GM12873 (cell line): ENCODE measurements at regions not wholly inside any gene's neighbourhood (a gene's known extent, or its start where the extent isn't known, plus 50 kb on each side); places are given as distances from the start of the nearest gene placed in this dataset.

Source experiments
- TF ChIP-seq, protein P1 (sequence below): IDR thresholded peaks from 2 replicates; pipeline ENCODE4 v1.5.1; 2012; ENCODE audit warnings: low read depth, mild to moderate bottlenecking, moderate library complexity, low read length, control low read depth; ENCODE audit not compliant: insufficient read depth; ENCODE audit errors: missing control alignments

DNA sequence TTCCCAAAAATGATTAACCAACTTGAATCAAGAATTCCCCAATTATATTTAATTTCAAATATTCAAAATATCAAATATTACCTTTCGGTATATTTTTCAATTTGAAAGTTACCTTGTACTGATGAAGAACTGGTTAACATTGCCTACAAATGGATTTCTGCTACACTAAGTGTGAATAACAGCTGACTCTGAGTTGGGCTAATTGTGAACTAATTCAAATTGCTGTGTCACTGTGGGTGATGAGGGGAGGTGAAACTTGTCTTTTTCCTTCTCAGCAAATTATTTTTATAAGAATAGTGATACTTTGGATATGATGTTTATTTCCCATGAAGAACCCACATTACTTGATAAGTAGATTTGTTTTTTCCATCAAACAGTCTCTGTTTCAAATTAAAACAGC is 103.4 kb upstream of the RPS23 start:
- TF ChIP-seq, protein P1, sequence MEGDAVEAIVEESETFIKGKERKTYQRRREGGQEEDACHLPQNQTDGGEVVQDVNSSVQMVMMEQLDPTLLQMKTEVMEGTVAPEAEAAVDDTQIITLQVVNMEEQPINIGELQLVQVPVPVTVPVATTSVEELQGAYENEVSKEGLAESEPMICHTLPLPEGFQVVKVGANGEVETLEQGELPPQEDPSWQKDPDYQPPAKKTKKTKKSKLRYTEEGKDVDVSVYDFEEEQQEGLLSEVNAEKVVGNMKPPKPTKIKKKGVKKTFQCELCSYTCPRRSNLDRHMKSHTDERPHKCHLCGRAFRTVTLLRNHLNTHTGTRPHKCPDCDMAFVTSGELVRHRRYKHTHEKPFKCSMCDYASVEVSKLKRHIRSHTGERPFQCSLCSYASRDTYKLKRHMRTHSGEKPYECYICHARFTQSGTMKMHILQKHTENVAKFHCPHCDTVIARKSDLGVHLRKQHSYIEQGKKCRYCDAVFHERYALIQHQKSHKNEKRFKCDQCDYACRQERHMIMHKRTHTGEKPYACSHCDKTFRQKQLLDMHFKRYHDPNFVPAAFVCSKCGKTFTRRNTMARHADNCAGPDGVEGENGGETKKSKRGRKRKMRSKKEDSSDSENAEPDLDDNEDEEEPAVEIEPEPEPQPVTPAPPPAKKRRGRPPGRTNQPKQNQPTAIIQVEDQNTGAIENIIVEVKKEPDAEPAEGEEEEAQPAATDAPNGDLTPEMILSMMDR: no peak

DNA sequence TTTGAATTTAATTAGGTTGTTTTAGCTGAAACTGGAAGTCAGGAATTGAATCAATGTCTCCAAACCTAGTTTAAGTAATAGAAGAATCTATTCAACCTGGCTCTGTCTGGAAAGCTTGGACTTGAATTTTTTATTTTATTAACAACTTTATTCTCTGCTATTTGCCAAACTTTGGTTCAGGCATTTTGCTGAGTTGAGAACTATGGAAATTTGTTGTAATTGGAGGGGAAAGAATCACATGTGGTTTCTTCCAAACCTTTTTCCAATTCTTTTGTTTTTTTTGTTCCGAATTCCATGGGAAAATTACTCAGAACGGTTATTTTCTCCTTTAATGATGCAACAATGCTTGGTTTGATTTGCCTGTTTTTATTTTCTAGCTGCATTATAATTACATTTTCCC is 98.2 kb upstream of the RPS23 start:
- TF ChIP-seq, protein P1: no peak

DNA sequence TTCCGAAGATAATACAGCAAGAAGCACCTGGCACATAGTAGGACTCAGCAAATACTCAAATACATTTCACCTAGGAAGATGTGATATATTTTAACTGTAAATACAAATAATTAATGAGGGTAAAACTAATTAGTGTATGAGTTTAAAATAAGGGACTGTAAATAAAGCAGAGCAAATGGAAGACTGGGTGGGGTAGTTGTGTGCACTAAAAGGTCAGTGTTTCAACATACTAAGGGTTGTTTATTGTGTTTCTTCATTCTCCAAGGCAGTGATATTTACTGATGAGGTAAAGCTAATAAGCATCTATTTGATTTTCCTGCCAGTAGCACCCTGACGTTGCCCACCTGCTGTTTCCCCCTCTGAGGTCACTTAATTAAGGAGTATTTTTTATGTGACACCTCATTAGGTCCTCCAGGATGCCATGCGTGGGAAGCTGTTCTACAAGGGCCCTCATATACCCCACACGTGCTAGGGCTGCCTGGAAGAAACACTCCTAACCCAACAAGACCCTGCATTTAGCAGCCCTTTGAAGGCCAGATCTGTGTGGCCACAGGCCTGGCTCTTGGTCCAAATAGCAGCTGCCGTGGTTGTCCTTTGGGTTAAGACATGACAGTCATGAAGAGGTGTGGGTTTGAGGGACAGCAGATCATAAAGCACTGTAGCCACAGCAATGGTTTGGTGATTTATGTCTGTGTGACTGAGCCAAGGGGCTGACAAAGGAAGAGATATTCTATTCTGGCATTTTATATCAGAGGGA is 97.5 kb upstream of the RPS23 start:
- TF ChIP-seq, protein P1: no peak

DNA sequence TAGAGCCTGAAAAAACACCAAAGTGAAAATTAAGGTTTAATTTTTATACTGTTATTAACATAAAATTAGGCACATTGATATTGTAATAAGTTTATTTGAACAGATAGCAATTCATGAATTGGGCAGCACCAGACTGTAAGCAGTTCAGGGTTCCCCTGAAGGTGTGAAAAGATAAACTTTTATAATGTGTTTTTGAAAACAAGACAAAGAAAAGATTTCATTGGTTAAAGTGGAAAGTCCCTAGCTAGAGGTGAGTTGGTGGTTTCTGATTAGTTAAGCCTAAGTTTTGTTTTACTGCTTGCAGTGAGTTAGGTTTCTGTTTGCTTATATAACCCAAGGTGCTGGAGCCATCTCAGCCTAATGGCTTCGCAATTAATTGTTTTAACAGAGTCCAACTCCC is 96.5 kb upstream of the RPS23 start:
- TF ChIP-seq, protein P1: no peak

DNA sequence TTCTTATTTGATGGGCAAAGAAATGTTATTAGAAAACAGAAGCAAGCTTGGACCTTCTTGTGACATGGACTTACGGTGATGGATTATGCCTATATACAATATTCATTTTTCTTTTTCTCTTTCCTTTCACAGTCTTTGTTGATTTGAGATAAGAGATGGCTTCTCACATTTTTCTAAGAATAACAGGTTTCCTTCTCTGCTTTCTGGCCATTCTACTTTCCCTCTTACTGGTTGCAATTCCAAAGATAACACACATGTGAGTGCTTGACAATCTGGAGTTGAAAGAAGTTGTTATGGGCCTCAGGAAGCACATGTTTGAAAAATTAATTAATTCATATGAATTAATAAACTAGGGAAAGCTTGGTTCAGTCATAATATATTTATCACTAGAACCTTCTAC is 89.8 kb upstream of the RPS23 start:
- TF ChIP-seq, protein P1: no peak

DNA sequence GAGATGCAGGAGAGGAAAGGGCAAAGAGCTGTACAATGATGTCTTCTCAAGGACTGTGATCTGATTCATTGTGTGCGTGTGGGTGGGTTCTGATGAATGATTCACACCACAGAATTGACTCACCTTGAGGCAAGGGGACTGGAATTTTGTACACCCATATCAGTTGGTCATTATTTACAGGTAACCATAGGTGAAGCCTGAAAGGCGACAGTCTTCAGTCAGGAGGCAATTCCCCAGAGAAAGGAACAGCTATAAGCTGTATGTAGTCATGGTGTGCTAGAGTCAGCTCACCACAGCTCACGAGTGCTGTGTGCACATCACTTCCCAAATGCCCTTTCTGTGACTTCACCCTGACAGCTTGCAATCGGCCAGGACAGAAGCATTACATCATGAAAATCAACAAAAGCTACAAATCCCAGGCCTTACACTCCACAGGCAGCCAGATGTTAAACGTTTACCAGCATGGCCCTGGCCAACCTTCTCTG is 87.6 kb upstream of the RPS23 start:
- TF ChIP-seq, protein P1: no peak

DNA sequence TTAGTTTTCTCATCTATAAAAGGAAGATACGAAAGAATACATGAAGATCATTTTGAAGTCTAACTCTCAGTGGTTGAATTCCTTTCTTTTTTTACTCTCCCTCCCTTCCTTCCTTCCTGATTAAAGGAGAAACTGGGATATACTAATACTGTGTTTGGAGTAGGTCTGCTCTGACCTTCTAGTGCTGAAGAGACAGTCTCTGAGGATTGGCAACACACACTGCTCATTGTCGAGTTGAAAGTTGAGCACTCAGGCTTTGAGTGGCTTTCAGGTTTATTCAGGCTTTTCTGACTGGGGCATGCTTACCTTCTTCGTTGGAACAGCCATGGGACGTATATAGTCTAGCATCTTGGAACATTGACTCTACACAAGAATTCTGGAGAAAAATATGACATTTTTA is 86.9 kb upstream of the RPS23 start:
- TF ChIP-seq, protein P1: no peak
